ENCODE measurements at regions not wholly inside any gene's neighbourhood (a gene's known extent, or its start where the extent isn't known, plus 50 kb on each side); places are given as distances from the start of the nearest gene placed in this dataset.

DNA sequence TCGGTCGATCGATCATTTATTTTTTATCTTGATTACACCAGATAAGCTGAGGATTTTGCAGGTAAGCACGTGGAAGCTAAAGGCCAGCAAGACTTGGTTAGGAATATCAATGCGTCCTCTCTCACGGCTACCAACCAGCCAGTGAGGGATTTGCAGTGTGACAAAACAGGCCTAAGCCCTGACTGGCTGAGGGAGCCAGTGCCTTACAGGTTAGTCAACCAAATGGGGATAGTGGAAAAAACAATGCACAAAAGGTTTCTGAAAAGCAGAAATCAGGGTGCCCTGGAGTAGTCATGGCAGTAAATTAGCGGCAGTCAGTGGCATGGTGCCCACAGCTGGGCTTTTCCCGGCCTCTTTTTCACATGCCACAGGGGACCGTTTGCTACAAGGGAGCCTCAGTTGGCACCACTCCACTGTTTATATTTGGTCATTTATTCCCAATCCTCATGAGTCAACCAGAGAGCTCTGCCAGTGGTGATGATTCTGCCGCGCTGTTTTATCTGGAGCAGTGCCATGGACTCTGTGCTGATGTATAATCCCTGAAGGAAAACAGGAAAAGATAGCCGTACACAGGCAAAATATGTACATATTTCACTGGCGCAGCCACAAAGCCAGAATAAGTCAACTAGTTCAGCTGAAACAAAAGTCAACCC is 167.6 kb downstream of the RHOU start (continued):
- TF ChIP-seq ZNF225 (CRISPR knock-in tag; IDR thresholded peaks at IDR 0.05): no peak
- TF ChIP-seq POLR2A (IDR thresholded peaks at IDR 0.05; ENCODE audit: insufficient read depth in 1 of 2, low read depth in 2 of 2, low read length in 2 of 2): no peak
- no peak for TF ChIP-seq RXRA (CRISPR knock-in tag; IDR thresholded peaks at IDR 0.05)
- no peak for TF ChIP-seq ZNF234 (CRISPR knock-in tag; conservative IDR thresholded peaks at IDR 0.05)
- TF ChIP-seq, protein P1, sequence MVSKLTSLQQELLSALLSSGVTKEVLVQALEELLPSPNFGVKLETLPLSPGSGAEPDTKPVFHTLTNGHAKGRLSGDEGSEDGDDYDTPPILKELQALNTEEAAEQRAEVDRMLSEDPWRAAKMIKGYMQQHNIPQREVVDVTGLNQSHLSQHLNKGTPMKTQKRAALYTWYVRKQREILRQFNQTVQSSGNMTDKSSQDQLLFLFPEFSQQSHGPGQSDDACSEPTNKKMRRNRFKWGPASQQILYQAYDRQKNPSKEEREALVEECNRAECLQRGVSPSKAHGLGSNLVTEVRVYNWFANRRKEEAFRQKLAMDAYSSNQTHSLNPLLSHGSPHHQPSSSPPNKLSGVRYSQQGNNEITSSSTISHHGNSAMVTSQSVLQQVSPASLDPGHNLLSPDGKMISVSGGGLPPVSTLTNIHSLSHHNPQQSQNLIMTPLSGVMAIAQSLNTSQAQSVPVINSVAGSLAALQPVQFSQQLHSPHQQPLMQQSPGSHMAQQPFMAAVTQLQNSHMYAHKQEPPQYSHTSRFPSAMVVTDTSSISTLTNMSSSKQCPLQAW (CRISPR knock-in tag; IDR thresholded peaks at IDR 0.05): peak; percentile 58
- TF ChIP-seq FOXC1 (CRISPR knock-in tag; IDR thresholded peaks at IDR 0.05; ENCODE audit: borderline replicate concordance): no peak
- TF ChIP-seq, protein P2, sequence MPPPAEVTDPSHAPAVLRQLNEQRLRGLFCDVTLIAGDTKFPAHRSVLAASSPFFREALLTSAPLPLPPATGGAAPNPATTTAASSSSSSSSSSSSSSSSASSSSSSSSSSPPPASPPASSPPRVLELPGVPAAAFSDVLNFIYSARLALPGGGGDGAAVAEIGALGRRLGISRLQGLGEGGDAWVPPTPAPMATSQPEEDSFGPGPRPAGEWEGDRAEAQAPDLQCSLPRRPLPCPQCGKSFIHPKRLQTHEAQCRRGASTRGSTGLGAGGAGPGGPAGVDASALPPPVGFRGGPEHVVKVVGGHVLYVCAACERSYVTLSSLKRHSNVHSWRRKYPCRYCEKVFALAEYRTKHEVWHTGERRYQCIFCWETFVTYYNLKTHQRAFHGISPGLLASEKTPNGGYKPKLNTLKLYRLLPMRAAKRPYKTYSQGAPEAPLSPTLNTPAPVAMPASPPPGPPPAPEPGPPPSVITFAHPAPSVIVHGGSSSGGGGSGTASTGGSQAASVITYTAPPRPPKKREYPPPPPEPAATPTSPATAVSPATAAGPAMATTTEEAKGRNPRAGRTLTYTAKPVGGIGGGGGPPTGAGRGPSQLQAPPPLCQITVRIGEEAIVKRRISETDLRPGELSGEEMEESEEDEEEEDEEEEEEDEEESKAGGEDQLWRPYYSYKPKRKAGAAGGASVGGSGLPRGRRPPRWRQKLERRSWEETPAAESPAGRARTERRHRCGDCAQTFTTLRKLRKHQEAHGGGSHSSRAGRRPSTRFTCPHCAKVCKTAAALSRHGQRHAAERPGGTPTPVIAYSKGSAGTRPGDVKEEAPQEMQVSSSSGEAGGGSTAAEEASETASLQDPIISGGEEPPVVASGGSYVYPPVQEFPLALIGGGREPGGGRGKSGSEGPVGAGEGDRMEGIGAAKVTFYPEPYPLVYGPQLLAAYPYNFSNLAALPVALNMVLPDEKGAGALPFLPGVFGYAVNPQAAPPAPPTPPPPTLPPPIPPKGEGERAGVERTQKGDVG (CRISPR knock-in tag; IDR thresholded peaks at IDR 0.05; ENCODE audit: borderline replicate concordance): no peak
- TF ChIP-seq, protein P3, sequence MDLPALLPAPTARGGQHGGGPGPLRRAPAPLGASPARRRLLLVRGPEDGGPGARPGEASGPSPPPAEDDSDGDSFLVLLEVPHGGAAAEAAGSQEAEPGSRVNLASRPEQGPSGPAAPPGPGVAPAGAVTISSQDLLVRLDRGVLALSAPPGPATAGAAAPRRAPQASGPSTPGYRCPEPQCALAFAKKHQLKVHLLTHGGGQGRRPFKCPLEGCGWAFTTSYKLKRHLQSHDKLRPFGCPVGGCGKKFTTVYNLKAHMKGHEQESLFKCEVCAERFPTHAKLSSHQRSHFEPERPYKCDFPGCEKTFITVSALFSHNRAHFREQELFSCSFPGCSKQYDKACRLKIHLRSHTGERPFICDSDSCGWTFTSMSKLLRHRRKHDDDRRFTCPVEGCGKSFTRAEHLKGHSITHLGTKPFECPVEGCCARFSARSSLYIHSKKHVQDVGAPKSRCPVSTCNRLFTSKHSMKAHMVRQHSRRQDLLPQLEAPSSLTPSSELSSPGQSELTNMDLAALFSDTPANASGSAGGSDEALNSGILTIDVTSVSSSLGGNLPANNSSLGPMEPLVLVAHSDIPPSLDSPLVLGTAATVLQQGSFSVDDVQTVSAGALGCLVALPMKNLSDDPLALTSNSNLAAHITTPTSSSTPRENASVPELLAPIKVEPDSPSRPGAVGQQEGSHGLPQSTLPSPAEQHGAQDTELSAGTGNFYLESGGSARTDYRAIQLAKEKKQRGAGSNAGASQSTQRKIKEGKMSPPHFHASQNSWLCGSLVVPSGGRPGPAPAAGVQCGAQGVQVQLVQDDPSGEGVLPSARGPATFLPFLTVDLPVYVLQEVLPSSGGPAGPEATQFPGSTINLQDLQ (CRISPR knock-in tag; IDR thresholded peaks at IDR 0.05): no peak
- TF ChIP-seq JDP2 (CRISPR knock-in tag; IDR thresholded peaks at IDR 0.05; ENCODE audit: borderline replicate concordance): no peak
- TF ChIP-seq ISL2 (CRISPR knock-in tag; IDR thresholded peaks at IDR 0.05): peak; percentile 36; the same call in 1 of the 2 replicates
- TF ChIP-seq ZNF138 (CRISPR knock-in tag; IDR thresholded peaks at IDR 0.05; ENCODE audit: low read depth): no peak
- TF ChIP-seq ZMYM2 (CRISPR knock-in tag; IDR thresholded peaks at IDR 0.05): peak; percentile 18; the same call in 1 of the 2 replicates
- TF ChIP-seq SETDB1 (CRISPR knock-in tag; IDR thresholded peaks at IDR 0.05; ENCODE audit: borderline replicate concordance): no peak
- no peak for TF ChIP-seq HMGA1 (CRISPR knock-in tag; conservative IDR thresholded peaks at IDR 0.05)
- TF ChIP-seq SIN3A (IDR thresholded peaks at IDR 0.05; ENCODE audit: borderline replicate concordance, low read depth, low read length): peak; percentile 38; the same call in 1 of the 2 replicates
- TF ChIP-seq RNF219 (CRISPR knock-in tag; IDR thresholded peaks at IDR 0.05): no peak
- TF ChIP-seq MATR3 (CRISPR knock-in tag; IDR thresholded peaks at IDR 0.05): no peak
- 0 out of 2 replicates have a peak, but pooled peaks have one; percentile 2 for TF ChIP-seq SMC3 (IDR thresholded peaks at IDR 0.05; ENCODE audit: low read length)
- TF ChIP-seq ZBTB8A (CRISPR knock-in tag; IDR thresholded peaks at IDR 0.05; ENCODE audit: borderline replicate concordance, low read depth): no peak

All from HepG2 (cell line).